CD4-positive, alpha-beta T cell treated with Interleukin-12 subunit alpha and Interleukin-12 subunit beta, for 1 hour (primary cell): ENCODE measurements at regions not wholly inside any gene's neighbourhood (a gene's known extent, or its start where the extent isn't known, plus 50 kb on each side); places are given as distances from the start of the nearest gene placed in this dataset.
"Not testable (repeated sequence)": the region's sequence is repeated elsewhere in the genome, so short reads cannot be mapped to it uniquely, and the experiment has no call there.

Source experiments
- DNase-seq: peaks from one replicate; pipeline ENCODE4 v3.0.0-alpha.2; 2020

DNA sequence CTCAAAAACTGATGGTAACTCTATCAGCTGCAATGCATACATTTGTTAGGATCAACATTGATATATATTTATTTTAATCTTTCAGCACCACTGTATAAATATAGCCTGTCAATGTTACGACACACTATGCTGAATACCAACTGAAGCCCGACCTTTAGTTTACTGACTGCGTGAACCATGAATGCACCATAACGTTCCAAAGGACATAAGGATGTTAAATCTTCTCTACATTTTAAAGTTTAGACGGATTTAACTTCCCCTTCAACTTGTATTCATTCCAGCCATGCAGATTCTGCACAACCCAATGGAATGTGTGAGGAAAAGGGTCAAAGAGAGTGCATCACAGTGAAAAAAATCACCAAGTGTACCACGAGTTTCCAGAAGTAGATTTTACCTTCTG lies 489.5 kb downstream of the IRS1 start:
- no peak for DNase-seq

DNA sequence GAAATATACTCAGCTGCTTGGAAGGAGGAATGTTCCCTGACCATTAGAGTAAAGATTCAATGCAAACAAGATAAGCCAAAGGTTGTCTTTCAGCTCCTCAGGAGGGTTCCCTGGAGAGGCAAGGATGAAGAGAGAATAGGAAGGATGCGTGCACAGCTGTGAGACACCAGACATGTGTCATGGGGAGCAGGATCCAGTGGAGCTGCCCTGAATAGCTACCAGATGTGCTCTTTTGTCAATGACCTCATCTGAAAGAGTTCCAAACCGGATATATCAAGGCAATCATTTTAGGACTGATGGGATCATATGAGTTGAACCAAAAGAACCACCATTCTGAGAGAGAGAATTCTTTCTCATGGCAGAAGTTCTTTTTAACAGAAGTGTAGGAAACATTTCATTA lies 490.6 kb downstream of the IRS1 start:
- no peak for DNase-seq

DNA sequence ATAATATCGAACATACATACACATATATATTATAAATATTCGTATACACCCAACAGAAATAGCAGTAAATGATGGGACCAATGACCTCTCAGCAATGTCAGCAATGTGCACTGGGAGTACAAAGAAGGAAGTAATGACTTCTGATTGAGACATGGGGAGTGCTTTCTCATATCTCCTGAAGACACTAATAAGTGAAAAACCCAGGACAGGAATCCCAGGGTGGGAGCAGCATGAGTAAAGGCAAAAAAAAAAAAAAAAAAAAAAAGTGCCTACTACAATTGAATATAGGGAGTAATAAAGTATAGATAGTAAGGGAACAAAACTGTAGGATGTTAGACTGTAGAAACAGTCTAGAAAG lies 491.3 kb downstream of the IRS1 start:
- DNase-seq = no peak

DNA sequence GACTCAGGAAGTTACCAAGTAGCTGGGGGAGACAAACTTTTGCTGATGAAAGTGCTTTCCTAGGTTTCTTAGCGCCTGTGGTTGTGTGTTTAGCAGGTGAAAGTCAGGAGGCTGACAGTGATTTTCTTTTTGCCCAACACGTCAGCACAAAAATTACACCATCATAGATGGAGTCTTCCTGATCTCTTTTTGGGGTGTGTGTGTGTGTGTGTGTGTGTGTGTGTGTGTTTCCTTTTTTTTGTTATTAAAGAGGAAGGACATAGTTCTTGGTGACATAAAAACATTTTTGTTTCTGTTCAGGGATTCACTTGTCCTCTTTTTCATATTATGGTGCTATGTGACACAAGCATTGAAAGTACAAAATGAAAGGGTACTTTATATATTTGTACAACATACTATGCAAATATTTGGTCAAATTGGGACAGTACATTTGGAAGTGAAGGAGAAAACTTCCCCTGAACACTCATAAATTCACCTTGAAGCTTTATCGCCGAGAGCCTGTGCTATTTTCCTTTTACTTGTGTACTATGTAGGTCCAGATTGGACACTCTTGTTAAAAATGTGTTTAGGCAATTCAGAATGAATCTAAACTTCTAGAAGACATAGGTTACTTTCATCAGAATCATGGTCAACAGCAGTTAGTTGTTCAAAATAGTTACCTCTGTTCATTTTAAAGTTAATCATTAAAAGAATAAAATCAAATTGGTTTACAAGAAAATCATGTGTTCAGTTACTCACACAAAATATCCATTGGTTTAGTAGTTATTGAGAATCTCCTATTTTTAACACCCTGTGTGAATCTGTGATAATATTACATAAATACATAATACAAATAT lies 491.9 kb downstream of the IRS1 start:
- no peak for DNase-seq

DNA sequence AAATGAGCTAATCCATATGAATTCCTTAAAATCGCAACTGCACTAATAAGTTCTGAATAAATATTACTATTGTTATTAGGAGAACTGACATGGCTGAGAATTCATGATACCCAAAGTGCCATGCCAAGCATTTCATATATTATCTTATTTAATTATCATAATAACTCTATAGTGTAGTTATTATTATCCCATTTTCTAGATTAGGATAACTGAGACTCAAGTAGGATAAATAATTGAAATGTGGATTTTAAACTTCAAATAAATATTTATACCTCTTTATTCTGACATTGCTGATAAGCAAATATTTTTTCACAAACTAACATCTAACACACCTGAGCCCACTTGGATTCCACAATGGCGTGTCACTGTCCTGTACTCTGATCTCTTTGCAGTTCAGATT lies 492.7 kb downstream of the IRS1 start:
- DNase-seq = no peak

DNA sequence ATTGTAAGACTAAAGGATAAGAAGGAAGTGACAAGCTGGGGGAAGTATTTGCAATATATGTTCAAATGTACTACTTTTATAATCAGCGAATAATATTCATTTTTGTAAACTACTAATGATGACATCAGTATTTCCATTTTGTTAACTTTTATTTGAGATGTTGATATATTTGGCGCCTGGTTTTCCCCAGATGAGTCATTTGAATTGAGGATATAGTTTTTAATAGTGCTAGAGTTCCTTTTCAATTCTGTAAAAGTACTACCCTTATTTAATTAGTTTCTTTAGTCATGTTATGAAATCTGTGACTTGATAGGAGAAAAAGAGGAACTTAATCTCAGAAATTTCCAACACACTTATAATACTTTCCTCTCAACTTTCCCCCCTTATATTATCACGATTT lies 495.3 kb downstream of the IRS1 start:
- no peak for DNase-seq

DNA sequence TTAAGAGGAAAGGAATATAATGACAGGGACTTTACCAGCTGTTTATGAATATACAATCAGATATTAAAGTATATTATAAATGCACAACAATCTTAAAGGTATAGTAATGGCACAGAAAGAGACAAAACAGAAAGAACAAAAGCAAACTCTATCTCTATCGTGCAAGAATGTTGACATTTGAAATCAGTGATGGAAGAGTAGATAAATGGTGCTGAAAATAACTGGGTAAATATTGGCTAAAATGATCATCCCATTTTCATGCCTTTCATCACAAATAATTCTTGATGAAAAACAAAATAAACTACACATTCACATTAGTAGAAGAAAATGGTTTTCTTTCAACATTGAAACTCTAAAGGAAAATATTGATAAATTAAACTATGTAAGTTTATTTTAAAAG lies 495.9 kb downstream of the IRS1 start:
- no peak for DNase-seq

DNA sequence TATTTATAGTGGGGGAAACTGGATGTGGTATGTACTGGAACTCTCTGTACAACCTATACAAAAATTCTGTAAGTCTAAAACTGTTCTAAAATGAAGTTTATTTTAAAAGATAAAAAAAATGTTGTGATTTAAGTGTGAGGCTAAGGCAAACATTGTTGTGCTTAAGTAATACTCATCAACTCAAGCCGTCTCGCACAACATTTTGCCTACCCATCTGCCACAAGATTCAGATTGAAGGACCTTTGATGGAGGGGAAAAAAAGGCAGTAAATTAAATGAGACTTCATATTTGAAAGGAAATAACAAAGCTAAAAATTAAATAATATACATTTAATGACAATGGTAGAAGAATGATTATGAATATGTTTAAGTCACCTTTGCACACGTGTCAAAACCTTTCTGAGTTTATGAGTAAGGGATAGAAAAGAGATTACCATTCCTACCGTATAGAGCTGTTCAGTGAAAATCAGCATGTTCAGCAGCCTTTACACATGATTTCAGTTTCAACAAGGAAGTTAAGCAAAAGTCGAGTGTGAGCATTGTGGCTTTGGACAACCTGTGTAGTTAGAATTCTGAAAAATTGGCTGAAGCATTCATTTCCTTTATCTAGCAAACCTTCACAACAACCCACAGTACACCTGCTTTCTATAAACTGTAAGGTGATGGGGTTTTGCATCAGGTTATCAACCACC lies 499.3 kb downstream of the IRS1 start:
- no peak for DNase-seq

DNA sequence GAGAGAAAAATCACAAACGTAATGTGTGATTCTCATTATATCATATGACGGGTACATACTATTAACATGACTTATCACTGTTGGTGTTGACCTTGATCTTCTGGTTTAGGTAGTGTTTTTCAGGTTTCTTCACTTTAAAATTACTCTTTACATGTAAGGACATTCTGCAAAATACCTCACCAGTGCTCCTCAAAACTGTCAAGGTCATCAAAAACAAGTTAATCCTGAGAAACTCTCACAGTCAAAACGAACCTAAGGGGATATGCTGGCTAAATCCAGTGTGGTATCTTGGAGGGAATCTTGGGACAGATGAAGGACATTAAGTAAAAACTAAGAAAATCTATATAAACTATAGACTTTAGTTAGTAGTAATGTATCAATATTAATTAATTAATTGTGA lies 499.8 kb downstream of the IRS1 start:
- no peak for DNase-seq

DNA sequence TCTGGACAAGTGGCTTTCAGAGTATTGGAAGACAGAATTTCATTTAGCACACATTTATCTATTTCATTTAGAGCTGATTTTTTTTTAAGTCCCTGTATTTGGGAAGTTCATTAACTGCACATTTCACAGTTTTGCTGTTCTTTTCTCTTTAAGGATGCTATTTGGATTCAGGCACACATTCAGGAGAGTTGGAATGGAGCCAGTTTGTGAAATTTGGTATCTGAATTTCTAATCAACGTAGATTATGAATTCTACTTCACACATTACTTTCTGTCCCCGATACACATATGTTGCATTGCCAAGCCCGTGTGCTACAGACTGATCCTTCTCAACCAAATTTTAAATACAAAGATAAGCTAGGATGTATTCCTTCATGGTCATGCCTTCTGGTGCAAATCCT lies 503.9 kb downstream of the IRS1 start:
- no peak for DNase-seq

DNA sequence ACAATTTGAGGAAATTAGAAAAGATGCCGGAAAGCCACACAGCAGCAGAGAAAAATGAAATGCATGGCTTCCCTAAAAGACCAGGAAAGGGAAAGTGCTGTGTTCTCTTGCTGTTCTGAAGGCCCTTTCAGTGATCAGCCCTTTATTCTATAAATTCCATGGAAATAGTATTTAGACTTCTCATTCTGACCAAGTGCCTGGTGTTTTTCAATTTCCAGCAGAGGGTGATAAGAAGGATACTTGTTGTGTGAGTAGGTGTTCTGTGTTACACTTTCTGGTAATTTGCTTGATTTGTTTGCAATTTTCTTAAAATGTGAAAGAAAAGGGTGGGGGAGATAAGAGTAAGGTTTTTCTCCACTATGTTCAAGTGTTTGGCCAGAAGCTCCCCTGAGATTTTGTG lies 504.5 kb downstream of the IRS1 start:
- no peak for DNase-seq

DNA sequence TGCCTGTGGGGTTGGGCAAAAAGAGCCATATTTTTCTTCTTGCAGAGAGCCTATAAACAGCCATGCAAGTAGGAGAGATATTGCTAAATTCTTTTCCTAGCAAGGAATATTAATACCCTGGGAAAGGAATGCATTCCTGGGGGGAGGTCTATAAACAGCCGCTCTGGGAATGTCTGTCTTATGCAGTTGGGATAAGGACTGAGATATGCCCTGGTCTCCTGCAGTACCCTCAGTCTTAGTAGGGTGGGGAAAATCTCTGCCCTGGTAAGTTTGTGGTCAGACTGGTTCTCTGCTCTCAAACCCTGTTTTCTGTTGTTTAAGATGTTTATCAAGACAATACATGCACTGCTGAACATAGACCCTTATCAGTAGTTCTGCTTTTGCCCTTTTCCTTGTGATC lies 508.3 kb downstream of the IRS1 start:
- not testable (repeated sequence) for DNase-seq

DNA sequence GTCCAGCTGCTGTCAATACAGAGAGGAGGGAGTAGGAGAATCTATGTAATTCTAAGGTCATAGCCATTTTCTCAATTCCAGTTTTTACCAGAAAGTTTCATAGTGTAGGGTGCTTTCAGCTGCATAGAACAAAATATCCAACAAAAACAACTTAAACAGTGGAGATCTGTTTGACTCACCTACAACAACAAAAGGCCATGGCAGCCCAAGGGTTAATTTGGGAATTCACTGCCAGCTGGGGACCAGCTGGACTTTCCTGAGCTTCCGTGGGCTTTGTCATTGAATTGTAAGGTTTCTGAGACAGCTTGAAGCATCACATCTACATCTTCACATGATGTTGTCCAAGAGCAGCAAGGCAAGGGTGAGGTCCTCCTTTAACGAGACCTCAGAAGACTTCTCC lies 512.7 kb downstream of the IRS1 start:
- DNase-seq = no peak

DNA sequence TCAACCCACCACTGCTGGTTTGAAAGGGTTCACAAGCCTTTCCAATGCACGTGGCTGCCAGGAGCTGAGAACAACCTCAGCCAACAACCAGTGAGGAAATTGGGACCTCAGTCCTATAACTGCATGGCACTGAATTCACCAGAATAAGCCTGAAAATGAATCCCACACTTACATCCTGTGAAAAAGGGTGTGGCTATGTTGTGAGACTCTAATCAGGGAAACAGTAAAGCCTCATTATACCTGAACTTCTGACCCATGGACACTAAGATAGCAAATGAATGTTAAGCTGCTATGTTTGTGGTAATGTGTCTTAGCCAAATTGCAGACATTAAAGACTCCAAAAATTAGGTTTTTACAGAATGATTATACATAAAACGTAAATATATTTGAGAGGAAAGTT lies 515.8 kb downstream of the IRS1 start:
- DNase-seq = no peak

DNA sequence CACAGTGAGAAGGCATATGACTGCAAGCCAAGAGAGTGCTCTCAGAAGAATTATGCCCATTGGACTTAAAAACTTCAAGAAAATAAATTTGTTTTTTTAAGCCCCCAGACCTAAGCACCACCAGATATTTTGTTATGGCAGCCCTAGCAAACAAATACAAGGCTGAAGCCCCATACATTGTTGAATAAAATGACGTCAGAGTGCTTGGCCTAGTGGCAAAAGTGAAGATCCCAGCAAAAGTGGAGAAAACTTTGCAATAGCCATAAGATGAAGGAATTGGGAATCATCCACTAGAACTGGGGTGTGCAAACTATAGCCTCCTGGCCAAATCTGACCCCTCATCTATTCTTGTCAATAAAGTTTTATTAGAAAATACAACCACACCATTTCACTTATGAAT lies 517.5 kb downstream of the IRS1 start:
- DNase-seq = no peak

DNA sequence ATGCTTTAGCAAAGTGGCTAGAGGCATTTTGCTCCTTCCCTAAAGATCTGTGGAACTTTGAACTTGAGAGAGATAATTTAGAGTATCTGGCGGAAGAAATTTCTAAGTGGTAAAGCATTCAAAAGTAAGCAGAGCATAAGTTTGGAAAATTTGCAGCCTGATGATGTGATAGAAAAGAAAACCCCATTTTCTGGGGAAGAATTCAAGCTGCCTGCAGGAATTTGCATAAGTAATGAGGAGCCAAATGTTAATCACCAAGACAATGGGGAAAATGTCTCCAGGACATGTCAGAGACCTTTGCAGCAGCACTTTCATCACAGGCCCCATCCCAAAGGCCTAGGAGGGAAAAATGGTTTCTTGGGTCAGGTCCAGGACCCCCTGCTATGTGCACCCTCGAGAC lies 519.5 kb downstream of the IRS1 start:
- not testable (repeated sequence) for DNase-seq

DNA sequence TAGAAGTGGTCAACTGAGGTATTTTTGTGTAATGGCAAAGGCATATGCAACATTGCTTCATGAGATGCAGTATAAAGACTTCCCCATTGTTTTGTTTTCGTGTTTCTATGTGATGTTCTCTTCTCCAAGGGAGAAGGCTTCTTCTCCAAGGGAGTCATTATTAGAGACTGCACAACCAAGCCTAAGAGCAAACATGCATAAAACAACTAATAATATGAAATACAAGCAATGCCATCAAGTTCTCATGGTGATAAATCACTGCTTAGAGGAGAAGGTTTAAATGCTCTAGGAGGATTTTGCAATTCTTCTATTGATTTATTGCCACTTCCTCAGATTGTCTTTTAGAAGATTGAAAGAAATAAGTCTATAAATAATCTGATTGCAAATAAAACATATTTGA lies 524.4 kb downstream of the IRS1 start:
- no peak for DNase-seq

DNA sequence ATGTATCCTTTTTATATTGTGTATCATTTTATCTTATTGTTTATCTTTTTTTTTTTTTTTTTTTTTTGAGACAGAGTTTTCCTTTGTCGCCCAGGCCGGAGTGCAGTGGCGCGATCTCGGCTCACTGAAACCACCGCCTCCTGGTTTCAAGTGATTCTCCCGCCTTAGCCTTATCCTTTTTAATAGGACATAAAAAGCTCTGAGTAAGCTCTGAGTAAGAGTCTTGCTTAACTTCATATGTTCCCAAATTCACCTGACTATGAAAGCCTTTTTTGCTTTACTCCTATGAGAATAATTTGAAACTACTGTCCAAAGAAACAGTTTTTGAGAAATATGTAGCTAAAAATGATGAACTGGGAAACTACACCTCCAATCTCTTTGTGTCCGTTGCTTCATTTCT lies 525.5 kb downstream of the IRS1 start:
- DNase-seq = no peak

DNA sequence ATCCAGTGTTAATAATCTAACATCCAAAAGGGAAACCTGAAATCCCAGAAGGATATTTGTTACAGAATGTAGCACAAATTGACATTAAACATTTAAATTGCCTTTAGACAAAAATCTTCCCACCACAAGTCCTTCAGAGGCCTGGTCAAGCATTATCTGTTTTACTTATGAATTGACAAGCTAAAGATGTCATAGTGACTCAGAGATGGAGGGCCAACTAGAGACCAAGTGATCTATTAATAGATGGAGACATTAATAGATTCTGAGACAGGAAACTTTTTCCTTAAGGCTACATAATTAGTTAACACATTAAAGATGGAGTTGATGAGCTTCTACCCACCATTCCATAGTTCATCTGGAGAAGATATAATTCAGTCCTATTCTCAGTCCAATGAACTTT lies 526.2 kb downstream of the IRS1 start:
- no peak for DNase-seq

DNA sequence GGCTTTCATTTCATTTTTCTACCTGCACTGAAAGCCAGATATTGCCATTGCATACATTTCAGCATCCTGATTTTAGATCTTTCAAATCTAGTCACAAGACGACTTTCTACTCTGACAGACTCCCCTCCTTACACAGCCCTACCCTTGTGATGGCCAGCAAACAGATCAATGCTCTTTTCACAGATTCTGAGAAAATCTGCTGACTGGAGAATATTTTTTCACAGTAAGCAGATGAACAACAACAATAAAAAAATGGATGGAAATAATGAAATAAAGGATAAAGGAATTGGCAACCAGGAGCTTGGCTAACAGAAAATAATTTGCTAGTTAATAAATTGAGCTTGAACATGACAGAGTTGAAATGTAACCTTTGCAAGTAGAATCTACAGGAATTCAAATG lies 527.2 kb downstream of the IRS1 start:
- DNase-seq = no peak

DNA sequence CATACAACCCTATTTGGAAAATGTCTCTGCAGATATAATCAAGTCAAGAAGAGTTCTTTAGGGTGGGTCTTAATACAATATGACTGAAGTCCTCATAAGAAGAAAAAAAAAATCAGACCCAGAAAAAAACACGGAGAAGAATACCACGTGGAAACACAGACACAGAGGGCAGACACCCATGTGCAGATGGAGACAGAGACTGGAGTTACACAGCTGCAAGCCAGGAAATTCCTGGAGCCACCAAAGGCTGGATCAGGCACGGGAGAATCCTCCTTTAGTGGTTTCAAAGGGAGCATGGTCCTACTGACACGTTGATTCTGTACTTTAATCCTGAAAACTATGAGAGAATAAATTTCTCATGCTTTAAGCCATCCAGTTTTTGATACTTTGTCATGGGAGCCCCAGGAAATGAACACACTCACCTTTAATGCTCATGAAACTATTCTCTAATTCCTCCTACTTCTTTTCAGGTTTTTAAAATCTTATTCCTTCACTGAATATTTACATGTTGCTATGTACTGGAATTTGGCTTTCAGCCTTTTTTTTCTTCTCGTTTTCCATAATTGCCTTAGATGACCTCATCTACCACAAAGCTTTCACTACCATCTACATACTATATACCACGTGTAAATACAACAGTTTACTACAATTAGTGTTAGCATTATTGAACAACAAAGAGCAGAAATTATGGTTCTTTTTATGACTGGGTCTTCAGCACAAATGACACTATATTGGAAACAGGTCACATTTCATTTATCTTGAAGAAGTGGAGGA lies 529.1 kb downstream of the IRS1 start:
- no peak for DNase-seq

DNA sequence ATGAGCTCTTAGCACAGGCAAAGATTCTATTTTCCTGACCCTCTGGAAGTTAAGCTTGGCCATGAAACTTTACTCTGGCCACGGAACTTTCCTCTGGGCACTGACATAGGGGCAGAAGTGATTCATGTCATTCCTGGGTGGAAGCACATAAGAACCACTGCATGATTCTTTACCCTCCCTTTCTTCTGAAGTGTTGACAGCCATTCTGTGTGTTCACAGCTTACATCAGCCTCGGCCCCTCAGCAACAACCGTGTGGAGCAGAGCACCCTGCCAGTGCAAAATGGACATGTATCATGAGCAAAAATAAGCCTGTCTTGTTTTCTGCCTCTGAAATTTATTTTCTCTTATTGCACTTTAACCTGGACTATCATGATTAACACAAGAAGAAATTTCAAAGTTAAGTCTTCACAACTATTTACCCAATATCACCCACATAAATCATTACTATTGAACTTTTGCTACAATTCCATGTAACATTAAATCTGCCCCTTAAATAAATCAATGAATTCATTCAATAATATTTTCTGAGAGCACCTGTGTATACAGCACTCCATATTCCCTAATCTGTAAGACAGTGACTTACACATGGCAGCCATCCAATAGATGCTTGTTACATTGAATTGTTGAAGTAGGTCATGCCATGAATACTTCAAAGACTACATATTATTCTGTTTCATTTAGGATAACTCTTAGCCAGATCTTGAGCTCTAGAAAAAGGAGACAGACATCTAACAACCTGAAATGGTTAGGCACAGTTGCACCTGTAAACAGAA lies 531.9 kb downstream of the IRS1 start:
- DNase-seq = no peak

DNA sequence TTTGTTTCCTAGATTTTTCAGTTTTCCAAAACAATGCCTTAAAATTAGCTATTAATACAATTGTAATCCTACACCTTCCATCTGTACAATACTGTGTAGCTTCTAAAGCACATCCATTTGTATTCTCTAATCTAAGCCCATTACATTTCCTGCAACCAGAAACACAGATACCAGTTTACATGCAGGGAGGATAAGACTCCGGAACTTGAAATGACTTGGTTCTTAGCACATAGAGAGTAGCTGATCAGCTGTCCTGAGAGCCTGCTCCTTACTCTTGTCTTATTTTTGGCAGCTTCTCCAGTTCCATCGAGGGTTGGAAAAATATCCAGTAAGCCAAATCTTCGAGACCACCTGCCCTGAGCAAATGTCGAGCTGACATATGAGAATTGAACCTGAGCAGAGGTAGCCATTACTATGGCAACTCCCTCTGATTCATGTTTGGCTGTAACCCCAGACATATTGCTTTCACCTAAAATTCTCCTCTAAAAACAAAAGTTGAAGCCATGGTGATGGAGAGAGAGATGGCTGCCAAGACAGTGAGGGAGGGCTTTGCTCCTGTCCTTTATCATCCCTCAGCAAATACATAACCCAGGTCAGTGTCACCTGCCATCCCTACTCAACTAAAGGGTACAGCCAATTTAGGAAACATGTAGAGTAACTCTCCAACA lies 542.8 kb downstream of the IRS1 start:
- DNase-seq = no peak
